GM12878 (cell line): ENCODE measurements at regions not wholly inside any gene's neighbourhood (a gene's known extent, or its start where the extent isn't known, plus 50 kb on each side); places are given as distances from the start of the nearest gene placed in this dataset.

Experiments used
- ATAC-seq: fragments of 200-7000 bp; cut with Tn5 transposase; 3 replicates; pipeline ENCODE4 v1.9.1; 2020; ENCODE audit warnings: mild to moderate bottlenecking, moderate library complexity
- BruUV-seq: library from RNA; stranded (reverse); fragments of 400-500 nt; replicated peaks from 2 replicates; lab custom pipeline; 2021; lab: Mats Ljungman, UMichigan
- CTCF ChIA-PET: fragments of 300-600 bp; sonication (Branson Sonifier 250); formaldehyde crosslinking; extraction: SDS; loops from one replicate; lab custom pipeline; 2021; ENCODE audit warnings: inconsistent platforms; lab: Yijun Ruan, JAX
- POLR2A ChIA-PET: fragments of 350-600 bp; formaldehyde crosslinking; extraction: SDS; loops from one replicate; lab custom pipeline; 2021; ENCODE audit warnings: inconsistent platforms; lab: Charles Lee
- RAD21 ChIA-PET: fragments of 300-600 bp; sonication (Branson Sonifier 250); formaldehyde crosslinking; loops from one replicate; lab custom pipeline; 2023; ENCODE audit warnings: antibody characterized with exemption; ENCODE audit not compliant: unreplicated experiment; lab: Charles Lee
- SMC1A ChIA-PET: fragments of 300-600 bp; sonication (Branson Sonifier 250); formaldehyde crosslinking; loops from one replicate; lab custom pipeline; 2023; ENCODE audit not compliant: unreplicated experiment, uncharacterized antibody; lab: Charles Lee
- DNase-seq: peaks from one replicate; pipeline ENCODE4 v3.0.0-alpha.2; 2011; ENCODE audit warnings: low read depth, low spot score
- FAIRE-seq: peaks from 3 replicates; lab custom pipeline; 2011; peaks lifted over from hg19 to GRCh38; lab: Jason Lieb, UNC
- H2AFZ ChIP-seq: 2 replicates; pipeline ENCODE4 v1.6.0; 2011; ENCODE audit warnings: low read depth, low read length, control low read depth; ENCODE audit not compliant: control insufficient read depth
- H3K27ac ChIP-seq: 2 replicates; pipeline ENCODE4 v1.5.1; 2011; ENCODE audit warnings: control low read depth; ENCODE audit not compliant: control insufficient read depth, insufficient read depth
- H3K27me3 ChIP-seq, 2 experiments: replicated peaks in 1 of 2; 2 replicates each; pipeline versions ENCODE4 v1.6.0 to v1.6.1; 2011; ENCODE audit warnings: low read length in 1 of 2; ENCODE audit not compliant: control insufficient read depth in 2 of 2, insufficient read depth in 2 of 2
- H3K36me3 ChIP-seq, 2 experiments: 2 replicates each; pipeline ENCODE4 v1.5.1; 2011; ENCODE audit warnings: low read length in 1 of 2; ENCODE audit not compliant: control insufficient read depth in 2 of 2, insufficient read depth in 2 of 2
- H3K4me1 ChIP-seq: 2 replicates; pipeline ENCODE4 v1.6.1; 2011; ENCODE audit warnings: mild to moderate bottlenecking, low read length, moderate library complexity, mixed read lengths; ENCODE audit not compliant: control insufficient read depth, insufficient read depth
- H3K4me2 ChIP-seq: 2 replicates; pipeline ENCODE4 v1.6.0; 2011; ENCODE audit warnings: control low read depth; ENCODE audit not compliant: control insufficient read depth, insufficient read depth
- H3K4me3 ChIP-seq: fragments of 200-600 bp; sonication (generic); 2 replicates; pipeline ENCODE4 v1.5.1; 2016
- H3K79me2 ChIP-seq: 2 replicates; pipeline ENCODE4 v1.6.0; 2011; ENCODE audit warnings: low read length; ENCODE audit not compliant: control insufficient read depth, insufficient read depth
- H3K9ac ChIP-seq: 2 replicates; pipeline ENCODE4 v1.8.0; 2011; ENCODE audit warnings: low read length, control low read depth, mixed read lengths; ENCODE audit not compliant: control insufficient read depth, insufficient read depth
- H3K9me3 ChIP-seq: replicated peaks from 3 replicates; pipeline ENCODE4 v1.5.1; 2011; ENCODE audit warnings: mild to moderate bottlenecking, low read length; ENCODE audit not compliant: control insufficient read depth, insufficient read depth
- H4K20me1 ChIP-seq: 2 replicates; pipeline ENCODE4 v1.6.0; 2011; ENCODE audit not compliant: control insufficient read depth, insufficient read depth
- BMI1 ChIP-seq: fragments of 450-650 bp; IDR thresholded peaks from 2 replicates; pipeline ENCODE4 v1.6.1; 2016; ENCODE audit warnings: mild to moderate bottlenecking, moderate library complexity, borderline replicate concordance
- CHD2 ChIP-seq: IDR thresholded peaks from 2 replicates; pipeline ENCODE4 v1.6.1; 2011; ENCODE audit warnings: low read depth, low read length, improper control_type of control experiment, borderline replicate concordance
- CREM ChIP-seq: IDR thresholded peaks from 2 replicates; pipeline ENCODE4 v1.6.1; 2014; ENCODE audit warnings: antibody characterized with exemption, low read depth
- FOXK2 ChIP-seq: fragments of 450-650 bp; IDR thresholded peaks from 2 replicates; pipeline ENCODE4 v1.6.1; 2017; ENCODE audit warnings: mild to moderate bottlenecking, moderate library complexity
- IRF3 ChIP-seq: fragments of 450-650 bp; IDR thresholded peaks from 2 replicates; pipeline ENCODE4 v1.6.1; 2014; ENCODE audit warnings: mild to moderate bottlenecking
- LARP7 ChIP-seq: fragments of 450-650 bp; IDR thresholded peaks from 2 replicates; pipeline ENCODE4 v1.6.1; 2017; ENCODE audit warnings: mild to moderate bottlenecking
- MLLT1 ChIP-seq: fragments of 450-650 bp; IDR thresholded peaks from 2 replicates; pipeline ENCODE4 v1.6.1; 2016; ENCODE audit warnings: mild to moderate bottlenecking
- RCOR1 ChIP-seq: conservative IDR thresholded peaks from 2 replicates; pipeline ENCODE4 v1.6.1; 2012; ENCODE audit warnings: low read depth, low read length, improper control_type of control experiment
- RELA ChIP-seq: fragments of 450-650 bp; IDR thresholded peaks from 2 replicates; pipeline ENCODE4 v1.8.0; 2014; ENCODE audit warnings: borderline replicate concordance; ENCODE audit not compliant: partially characterized antibody
- RELB ChIP-seq: fragments of 450-650 bp; IDR thresholded peaks from 2 replicates; pipeline ENCODE4 v1.6.1; 2017; ENCODE audit warnings: low read depth, mild to moderate bottlenecking, moderate library complexity
- SIN3A ChIP-seq: IDR thresholded peaks from 2 replicates; pipeline ENCODE4 v1.6.1; 2012; ENCODE audit warnings: low read depth, low read length, improper control_type of control experiment
- TCF12 ChIP-seq: IDR thresholded peaks from 2 replicates; pipeline ENCODE4 v1.6.1; 2011; ENCODE audit warnings: low read depth, mild to moderate bottlenecking, low read length
- USF1 ChIP-seq: IDR thresholded peaks from 2 replicates; pipeline ENCODE4 v1.6.1; 2011; ENCODE audit warnings: borderline replicate concordance, low read depth, mild to moderate bottlenecking, moderate library complexity, mixed read lengths, low read length; ENCODE audit not compliant: insufficient read depth; ENCODE audit errors: extremely low read length
- WRNIP1 ChIP-seq: IDR thresholded peaks from 2 replicates; pipeline ENCODE4 v1.6.1; 2011; ENCODE audit warnings: low read depth, low read length, improper control_type of control experiment, borderline replicate concordance
- ZZZ3 ChIP-seq: IDR thresholded peaks from 2 replicates; pipeline ENCODE4 v1.6.1; 2011; ENCODE audit warnings: low read depth; ENCODE audit not compliant: control insufficient read depth, insufficient read length
- WGBS: methylation state at CpG from one replicate; pipeline ENCODE4 v1.1.6; 2016; ENCODE audit warnings: low lambda C conversion rate; ENCODE audit not compliant: insufficient replicate concordance, insufficient coverage; ENCODE audit errors: missing lambda C conversion rate; 5-methylcytosine and 5-hydroxymethylcytosine counted together
- in situ Hi-C: fragments of 300-500 bp; cut with MboI; formaldehyde crosslinking; loops from 9 replicates; pipeline ENCODE4 v1.14.3; 2018; ENCODE audit warnings: mixed read lengths
- intact Hi-C: fragments of 100-400 bp; cut with micrococcal nuclease; formaldehyde crosslinking; loops from one replicate; pipeline ENCODE4 v1.14.2; 2022; ENCODE audit not compliant: unreplicated experiment

- TF ChIP-seq RELB, result no peak
- no peak for TF ChIP-seq FOXK2
- no peak for TF ChIP-seq LARP7
- TF ChIP-seq USF1, result no peak
- TF ChIP-seq SIN3A, result no peak
- TF ChIP-seq MLLT1, result no peak
- no peak for TF ChIP-seq CREM
- TF ChIP-seq, all 136 proteins: peak for 0
These were observed 75.5 kb downstream of the EBLN2 start (continued) for GRCh38 chr3:73136941-73137340.

- no peak for ATAC-seq
- Histone ChIP-seq H3K36me3 (no peaks in the 10 kb centered on the region), H4K20me1 (no peaks in the 10 kb centered on the region), H3K4me1 (no peaks in the 10 kb centered on the region), H3K27me3 (no peaks in the 10 kb centered on the region; a peak in 1 of 4 replicates), H2AFZ (no peak overlapping the region), H3K4me2 (no peak overlapping the region), H3K9me3 (no peaks in the 10 kb centered on the region), H3K27ac (no peak overlapping the region), H3K9ac (no peak overlapping the region), H3K4me3 (no peak overlapping the region), H3K79me2 (no peaks in the 10 kb centered on the region)
- no peak for DNase-seq
- no TSS peak for BruUV-seq
- TF ChIP-seq BMI1 (no peak), TCF12 (no peak), IRF3 (no peak), WRNIP1 (no peak), RCOR1 (no peak), CHD2 (no peak), ZZZ3 (no peak), RELA (no peak)
- RAD21 ChIA-PET, result no interaction called here
- in situ Hi-C loops, result no loop called here
- intact Hi-C loops, result no loop called here
- POLR2A ChIA-PET, result no interaction called here
- CTCF ChIA-PET, result no interaction called here
- 51% methylated on average over 6 of the region's 6 CpGs for WGBS
- SMC1A ChIA-PET, result interaction anchor here (1.7 kb wide), 1 partner anchor 14 kb away, joined by 4 read pairs; no protein-coding TSS in a partner anchor
- no peak for FAIRE-seq
These were observed 76.4 kb downstream of the EBLN2 start for GRCh38 chr3:73137736-73138403.
